ENCODE measurements at regions not wholly inside any gene's neighbourhood (a gene's known extent, or its start where the extent isn't known, plus 50 kb on each side); places are given as distances from the start of the nearest gene placed in this dataset.
"Not testable (repeated sequence)": the region's sequence is repeated elsewhere in the genome, so short reads cannot be mapped to it uniquely, and the experiment has no call there.

DNA sequence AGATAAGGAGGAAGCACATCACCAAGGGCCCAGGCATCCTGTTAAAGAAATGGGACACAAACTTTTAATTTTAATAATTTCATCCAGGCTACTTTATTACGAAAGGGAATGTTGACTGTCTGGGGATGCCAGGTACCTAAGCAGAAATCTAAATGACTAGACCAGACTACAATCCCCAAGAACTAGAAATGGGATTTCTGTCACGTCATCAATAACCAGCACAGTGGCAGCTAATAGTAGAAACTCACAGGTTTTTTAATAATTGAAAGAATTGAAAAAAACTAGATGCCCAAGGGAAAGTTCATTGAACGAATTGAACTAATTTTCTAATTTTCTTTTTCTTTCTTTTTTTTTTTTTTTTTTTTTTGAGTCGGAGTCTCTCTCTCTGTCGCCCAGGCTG lies 789.3 kb downstream of the IGSF11 start:
- H3K79me2 ChIP-seq (ENCODE audit: low read depth) = no peaks in the 10 kb centered on the region
- CTCF ChIA-PET = no interaction called here
- POLR2A ChIA-PET (ENCODE audit: unreplicated experiment) = no interaction called here
- no TSS peak for BruUV-seq (replicated peaks)
- no peaks in the 10 kb centered on the region for H3K27me3 ChIP-seq (ENCODE audit: insufficient read depth, low read depth)
- no peak overlapping the region for H2AFZ ChIP-seq
- DNase-seq = no peak
- no peaks in the 10 kb centered on the region for H3K9me3 ChIP-seq (ENCODE audit: insufficient read depth, low read depth)
- no peaks in the 10 kb centered on the region; the same call in 1 of the 2 replicates for H3K9me2 ChIP-seq (ENCODE audit: insufficient read depth)
- TF ChIP-seq, protein P1, sequence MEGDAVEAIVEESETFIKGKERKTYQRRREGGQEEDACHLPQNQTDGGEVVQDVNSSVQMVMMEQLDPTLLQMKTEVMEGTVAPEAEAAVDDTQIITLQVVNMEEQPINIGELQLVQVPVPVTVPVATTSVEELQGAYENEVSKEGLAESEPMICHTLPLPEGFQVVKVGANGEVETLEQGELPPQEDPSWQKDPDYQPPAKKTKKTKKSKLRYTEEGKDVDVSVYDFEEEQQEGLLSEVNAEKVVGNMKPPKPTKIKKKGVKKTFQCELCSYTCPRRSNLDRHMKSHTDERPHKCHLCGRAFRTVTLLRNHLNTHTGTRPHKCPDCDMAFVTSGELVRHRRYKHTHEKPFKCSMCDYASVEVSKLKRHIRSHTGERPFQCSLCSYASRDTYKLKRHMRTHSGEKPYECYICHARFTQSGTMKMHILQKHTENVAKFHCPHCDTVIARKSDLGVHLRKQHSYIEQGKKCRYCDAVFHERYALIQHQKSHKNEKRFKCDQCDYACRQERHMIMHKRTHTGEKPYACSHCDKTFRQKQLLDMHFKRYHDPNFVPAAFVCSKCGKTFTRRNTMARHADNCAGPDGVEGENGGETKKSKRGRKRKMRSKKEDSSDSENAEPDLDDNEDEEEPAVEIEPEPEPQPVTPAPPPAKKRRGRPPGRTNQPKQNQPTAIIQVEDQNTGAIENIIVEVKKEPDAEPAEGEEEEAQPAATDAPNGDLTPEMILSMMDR (conservative IDR thresholded peaks at IDR 0.05) = no peak
- no peak for TF ChIP-seq EZH2 (IDR thresholded peaks at IDR 0.05; ENCODE audit: low read depth)
- H3K4me1 ChIP-seq (replicated peaks; ENCODE audit: insufficient read depth) = no peaks in the 10 kb centered on the region
- no peak overlapping the region for H3K27ac ChIP-seq
- H3K4me2 ChIP-seq = no peak overlapping the region
- intact Hi-C loops (cut with micrococcal nuclease; ENCODE audit: unreplicated experiment) = no loop called here
- no peak overlapping the region for H3K4me3 ChIP-seq
- H3K36me3 ChIP-seq (ENCODE audit: low read depth) = no peaks in the 10 kb centered on the region
- no peaks in the 10 kb centered on the region for H4K20me1 ChIP-seq (ENCODE audit: insufficient read depth)
- no peaks in the 10 kb centered on the region for H3F3A ChIP-seq (ENCODE audit: insufficient read depth, low read depth)

GRCh38 chr3:118258850-118259249 lies 775.8 kb downstream of the IGSF11 start:
- H3F3A ChIP-seq (ENCODE audit: insufficient read depth, low read depth); intact Hi-C loops (cut with micrococcal nuclease; ENCODE audit: unreplicated experiment); H3K27ac ChIP-seq; H3K4me2 ChIP-seq; H3K4me3 ChIP-seq; H3K36me3 ChIP-seq (ENCODE audit: low read depth); CTCF ChIA-PET; H3K79me2 ChIP-seq (ENCODE audit: low read depth); H3K9me3 ChIP-seq (ENCODE audit: insufficient read depth, low read depth); H3K27me3 ChIP-seq (ENCODE audit: insufficient read depth, low read depth); POLR2A ChIA-PET (ENCODE audit: unreplicated experiment); H3K9me2 ChIP-seq (ENCODE audit: insufficient read depth); H3K4me1 ChIP-seq (replicated peaks; ENCODE audit: insufficient read depth); DNase-seq; BruUV-seq (replicated peaks); H2AFZ ChIP-seq; H4K20me1 ChIP-seq (ENCODE audit: insufficient read depth): not testable (repeated sequence)

- Histone ChIP-seq H3K9me3 (ENCODE audit: insufficient read depth, low read depth) (no peaks in the 10 kb centered on the region), H3K36me3 (ENCODE audit: low read depth) (no peaks in the 10 kb centered on the region), H3K4me2 (peak overlapping the region; percentile 20; the same call in 1 of the 2 replicates), H3K4me1 (replicated peaks; ENCODE audit: insufficient read depth) (no peaks in the 10 kb centered on the region), H4K20me1 (ENCODE audit: insufficient read depth) (no peaks in the 10 kb centered on the region), H3K4me3 (no peak overlapping the region), H3K79me2 (ENCODE audit: low read depth) (no peaks in the 10 kb centered on the region), H3F3A (ENCODE audit: insufficient read depth, low read depth) (no peaks in the 10 kb centered on the region), H3K9me2 (ENCODE audit: insufficient read depth) (no peaks in the 10 kb centered on the region; the same call in 1 of the 2 replicates), H3K27ac (no peak overlapping the region), H3K27me3 (ENCODE audit: insufficient read depth, low read depth) (no peaks in the 10 kb centered on the region), H2AFZ (no peak overlapping the region)
- POLR2A ChIA-PET (ENCODE audit: unreplicated experiment) = no interaction called here
- CTCF ChIA-PET = no interaction called here
- no peak for TF ChIP-seq EZH2 (IDR thresholded peaks at IDR 0.05; ENCODE audit: low read depth)
- TF ChIP-seq, protein P1 (conservative IDR thresholded peaks at IDR 0.05) = no peak
- no peak for DNase-seq
- intact Hi-C loops (cut with micrococcal nuclease; ENCODE audit: unreplicated experiment) = no loop called here
- no TSS peak for BruUV-seq (replicated peaks)
Measured at GRCh38 chr3:118262800-118263402, 771.7 kb downstream of the IGSF11 start.

DNA sequence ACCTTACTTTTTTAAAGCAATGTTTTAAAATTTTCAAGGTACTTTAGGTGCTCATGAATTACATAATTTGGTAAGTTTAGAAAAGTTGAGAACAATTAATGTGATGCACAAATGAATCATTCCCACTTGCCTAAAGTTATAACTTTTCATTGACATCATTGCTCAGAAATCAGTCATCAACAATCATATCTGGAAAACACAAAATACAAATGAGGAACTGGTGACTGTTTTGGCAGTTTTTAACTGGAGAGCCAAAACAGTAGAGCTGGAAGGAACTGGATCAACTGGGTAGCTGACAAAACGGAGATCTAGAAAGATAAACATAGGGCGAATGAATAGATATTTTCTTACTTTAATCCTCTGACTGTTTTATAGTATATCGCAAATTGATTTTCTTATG lies 767.1 kb downstream of the IGSF11 start:
- no peak for DNase-seq
- H3K27ac ChIP-seq = no peak overlapping the region
- no peak overlapping the region for H3K4me3 ChIP-seq
- TF ChIP-seq, protein P1 (conservative IDR thresholded peaks at IDR 0.05) = no peak
- TF ChIP-seq EZH2 (IDR thresholded peaks at IDR 0.05; ENCODE audit: low read depth) = no peak
- no TSS peak for BruUV-seq (replicated peaks)
- H3K4me2 ChIP-seq = no peak overlapping the region
- no peaks in the 10 kb centered on the region for H4K20me1 ChIP-seq (ENCODE audit: insufficient read depth)
- H3K4me1 ChIP-seq (replicated peaks; ENCODE audit: insufficient read depth) = no peaks in the 10 kb centered on the region
- no peak overlapping the region for H2AFZ ChIP-seq
- no peaks in the 10 kb centered on the region; the same call in 1 of the 2 replicates for H3K9me2 ChIP-seq (ENCODE audit: insufficient read depth)
- no peaks in the 10 kb centered on the region for H3K36me3 ChIP-seq (ENCODE audit: low read depth)
- H3K9me3 ChIP-seq (ENCODE audit: insufficient read depth, low read depth) = no peaks in the 10 kb centered on the region
- intact Hi-C loops (cut with micrococcal nuclease; ENCODE audit: unreplicated experiment) = no loop called here
- CTCF ChIA-PET = no interaction called here
- no peaks in the 10 kb centered on the region for H3K79me2 ChIP-seq (ENCODE audit: low read depth)
- POLR2A ChIA-PET (ENCODE audit: unreplicated experiment) = no interaction called here
- no peaks in the 10 kb centered on the region for H3K27me3 ChIP-seq (ENCODE audit: insufficient read depth, low read depth)
- H3F3A ChIP-seq (ENCODE audit: insufficient read depth, low read depth) = no peaks in the 10 kb centered on the region

All from PC-9 (cell line).